ENCODE measurements at regions not wholly inside any gene's neighbourhood (a gene's known extent, or its start where the extent isn't known, plus 50 kb on each side); places are given as distances from the start of the nearest gene placed in this dataset.

- no peak for ATAC-seq
- TF ChIP-seq BACH2 (CRISPR knock-in tag; IDR thresholded peaks at IDR 0.05; ENCODE audit: borderline replicate concordance) (no peak), ESRRG (CRISPR knock-in tag; IDR thresholded peaks at IDR 0.05) (no peak), ZNF565 (CRISPR knock-in tag; conservative IDR thresholded peaks at IDR 0.05; ENCODE audit: low read depth) (no peak), PPARA (CRISPR knock-in tag; IDR thresholded peaks at IDR 0.05; ENCODE audit: borderline replicate concordance) (no peak), ARNTL (CRISPR knock-in tag; IDR thresholded peaks at IDR 0.05; ENCODE audit: borderline replicate concordance, low read depth) (no peak), CSDC2 (CRISPR knock-in tag; IDR thresholded peaks at IDR 0.05) (no peak), ZFP3 (CRISPR knock-in tag; IDR thresholded peaks at IDR 0.05) (no peak)
Observed at GRCh38 chr6:7008451-7008988, 99.2 kb upstream of the RREB1 start.

GRCh38 chr6:7016226-7016625, 91.5 kb upstream of the RREB1 start:
- ATAC-seq: no peak
- TF ChIP-seq ZNF565 (CRISPR knock-in tag; conservative IDR thresholded peaks at IDR 0.05; ENCODE audit: low read depth): no peak
- no peak for TF ChIP-seq PATZ1 (CRISPR knock-in tag; IDR thresholded peaks at IDR 0.05; ENCODE audit: borderline replicate concordance)
- no peak for TF ChIP-seq ZFP3 (CRISPR knock-in tag; IDR thresholded peaks at IDR 0.05)
- TF ChIP-seq ZFP30 (CRISPR knock-in tag; IDR thresholded peaks at IDR 0.05): no peak
- TF ChIP-seq POU6F1 (CRISPR knock-in tag; IDR thresholded peaks at IDR 0.05; ENCODE audit: borderline replicate concordance, low read depth): no peak
- no peak for TF ChIP-seq RARB (CRISPR knock-in tag; IDR thresholded peaks at IDR 0.05)
- no peak for TF ChIP-seq ISL1 (CRISPR knock-in tag; IDR thresholded peaks at IDR 0.05)
- no peak for TF ChIP-seq OSR1 (CRISPR knock-in tag; IDR thresholded peaks at IDR 0.05)
- TF ChIP-seq CSRNP3 (CRISPR knock-in tag; IDR thresholded peaks at IDR 0.05): no peak
- TF ChIP-seq TCF4 (CRISPR knock-in tag; IDR thresholded peaks at IDR 0.05; ENCODE audit: borderline replicate concordance): no peak
- no peak for TF ChIP-seq TSHZ2 (CRISPR knock-in tag; IDR thresholded peaks at IDR 0.05)
- TF ChIP-seq ZNF70 (CRISPR knock-in tag; IDR thresholded peaks at IDR 0.05): no peak
- no peak for TF ChIP-seq CSDC2 (CRISPR knock-in tag; IDR thresholded peaks at IDR 0.05)
- TF ChIP-seq CREB5 (CRISPR knock-in tag; IDR thresholded peaks at IDR 0.05; ENCODE audit: low read depth): no peak
- no peak for TF ChIP-seq BACH2 (CRISPR knock-in tag; IDR thresholded peaks at IDR 0.05; ENCODE audit: borderline replicate concordance)
- no peak for TF ChIP-seq PPARA (CRISPR knock-in tag; IDR thresholded peaks at IDR 0.05; ENCODE audit: borderline replicate concordance)
- TF ChIP-seq ZNF8 (CRISPR knock-in tag; IDR thresholded peaks at IDR 0.05): no peak
- no peak for TF ChIP-seq ESRRG (CRISPR knock-in tag; IDR thresholded peaks at IDR 0.05)
- TF ChIP-seq ARNTL (CRISPR knock-in tag; IDR thresholded peaks at IDR 0.05; ENCODE audit: borderline replicate concordance, low read depth): no peak

- TF ChIP-seq TCF4 (CRISPR knock-in tag; IDR thresholded peaks at IDR 0.05; ENCODE audit: borderline replicate concordance) (no peak), CSRNP3 (CRISPR knock-in tag; IDR thresholded peaks at IDR 0.05) (no peak), ZFP3 (CRISPR knock-in tag; IDR thresholded peaks at IDR 0.05) (no peak), CREB5 (CRISPR knock-in tag; IDR thresholded peaks at IDR 0.05; ENCODE audit: low read depth) (no peak), RARB (CRISPR knock-in tag; IDR thresholded peaks at IDR 0.05) (no peak), SNAI2 (CRISPR knock-in tag; IDR thresholded peaks at IDR 0.05) (no peak), CSDC2 (CRISPR knock-in tag; IDR thresholded peaks at IDR 0.05) (no peak), PPARA (CRISPR knock-in tag; IDR thresholded peaks at IDR 0.05; ENCODE audit: borderline replicate concordance) (no peak), ESRRG (CRISPR knock-in tag; IDR thresholded peaks at IDR 0.05) (no peak), ZNF70 (CRISPR knock-in tag; IDR thresholded peaks at IDR 0.05) (no peak), ZNF8 (CRISPR knock-in tag; IDR thresholded peaks at IDR 0.05) (no peak), GLIS3 (CRISPR knock-in tag; IDR thresholded peaks at IDR 0.05) (no peak)
- ATAC-seq: no peak
Observed at GRCh38 chr6:7021301-7021700, 86.5 kb upstream of the RREB1 start.

Measured in SK-N-SH treated with all-trans-retinoic acid at 6 μM for 48 hours (cell line).